Lung (tissue), 11 donors: ENCODE measurements at regions not wholly inside any gene's neighbourhood (a gene's known extent, or its start where the extent isn't known, plus 50 kb on each side); places are given as distances from the start of the nearest gene placed in this dataset.

ENCODE experiments used
- ATAC-seq: fragments of 200-7000 bp; cut with Tn5 transposase; one replicate; pipeline ENCODE4 v1.9.1; 2020; ENCODE audit warnings: moderate number of reproducible peaks; ENCODE audit not compliant: insufficient read depth, low FRiP score
- DNase-seq, 3 donors: peaks; one replicate each; pipeline ENCODE4 v3.0.0-alpha.2; 2013 to 2017
- H3K27ac ChIP-seq, 2 donors: one replicate each; pipeline ENCODE4 v1.5.1; 2013; ENCODE audit warnings: mild to moderate bottlenecking in 2 of 2, moderate library complexity in 2 of 2, control low read depth in 1 of 2, inconsistent platforms in 1 of 2, low read depth in 1 of 2, low read length in 1 of 2
- H3K27me3 ChIP-seq, 3 donors: one replicate each; pipeline ENCODE4 v1.5.1; 2013; ENCODE audit warnings: low read length in 2 of 3; ENCODE audit not compliant: control insufficient read depth in 3 of 3, insufficient read depth in 3 of 3
- H3K36me3 ChIP-seq, 4 donors: one replicate each; pipeline ENCODE4 v1.5.1; 2013; ENCODE audit warnings: low read length in 4 of 4, mild to moderate bottlenecking in 1 of 4, moderate library complexity in 1 of 4; ENCODE audit not compliant: control insufficient read depth in 4 of 4, insufficient read depth in 4 of 4
- H3K4me1 ChIP-seq, 5 donors: one replicate each; pipeline ENCODE4 v1.5.1; 2013; ENCODE audit warnings: low read length in 5 of 5, mild to moderate bottlenecking in 2 of 5, moderate library complexity in 1 of 5; ENCODE audit not compliant: control insufficient read depth in 5 of 5, insufficient read depth in 5 of 5
- H3K4me3 ChIP-seq: one replicate; pipeline ENCODE4 v1.5.1; 2013; ENCODE audit warnings: mild to moderate bottlenecking, control low read depth, moderate library complexity
- H3K9ac ChIP-seq, 2 donors: one replicate each; pipeline ENCODE4 v1.5.1; 2013; ENCODE audit warnings: low read length in 2 of 2, control low read depth in 1 of 2; ENCODE audit not compliant: insufficient read depth in 1 of 2
- H3K9me3 ChIP-seq, 4 donors: one replicate each; pipeline ENCODE4 v1.5.1; 2013; ENCODE audit warnings: low read length in 3 of 4, mild to moderate bottlenecking in 1 of 4, moderate library complexity in 1 of 4; ENCODE audit not compliant: control insufficient read depth in 4 of 4, insufficient read depth in 3 of 4
- CTCF ChIP-seq: IDR thresholded peaks from 2 replicates; pipeline ENCODE4 v1.5.1; 2012; ENCODE audit warnings: mild to moderate bottlenecking; ENCODE audit errors: control extremely low read depth, extremely low read depth
- WGBS, 2 donors: extraction: QIAGEN DNeasy Blood & Tissue Kit; methylation state at CpG; one replicate each; pipeline ENCODE4 v1.1.7; 2013; 5-methylcytosine and 5-hydroxymethylcytosine counted together
- donor health status: control.
- donor health status: control.
- donor health status: Bipolar disorder and iron deficiency.
- donor health status: healthy.
- donor health status: DM: yes; HTN: yes; CAD: no.

- no peak overlapping the region for H3K9ac ChIP-seq
- H3K27ac ChIP-seq = no peak overlapping the region
- no peaks in the 10 kb centered on the region for H3K4me1 ChIP-seq
- no peak for ATAC-seq
- H3K36me3 ChIP-seq = no peaks in the 10 kb centered on the region
- H3K4me3 ChIP-seq = no peak overlapping the region
- TF ChIP-seq CTCF = no peak
- no peaks in the 10 kb centered on the region for H3K27me3 ChIP-seq
- DNase-seq = no peak
- 79 to 93% methylated on average over 2 of the region's 2 CpGs for WGBS, 2 donors
- H3K9me3 ChIP-seq = no peaks in the 10 kb centered on the region
Observed at GRCh38 chr4:32374206-32374605, 1654.0 kb downstream of the PCDH7 start.

- ATAC-seq (no peak), DNase-seq (peak in 1 of 3 donors; percentile 17)
- Histone ChIP-seq H3K4me3 (no peak overlapping the region), H3K27me3 (no peaks in the 10 kb centered on the region), H3K9ac (no peak overlapping the region), H3K9me3 (no peaks in the 10 kb centered on the region), H3K36me3 (no peaks in the 10 kb centered on the region), H3K4me1 (no peaks in the 10 kb centered on the region), H3K27ac (no peak overlapping the region)
- 53 to 54% methylated on average over 3 of the region's 3 CpGs for WGBS, 2 donors
- no peak for TF ChIP-seq CTCF
Observed at GRCh38 chr4:32393806-32394205, 1673.6 kb downstream of the PCDH7 start.

GRCh38 chr4:32394255-32394654, 1674.1 kb downstream of the PCDH7 start:
- Histone ChIP-seq H3K27me3 (no peaks in the 10 kb centered on the region), H3K4me3 (no peak overlapping the region), H3K36me3 (no peaks in the 10 kb centered on the region), H3K9me3 (no peaks in the 10 kb centered on the region), H3K4me1 (no peaks in the 10 kb centered on the region), H3K9ac (no peak overlapping the region), H3K27ac (no peak overlapping the region)
- no peak for ATAC-seq
- DNase-seq = no peak
- WGBS, 2 donors = 89 to 94% methylated on average over 1 of the region's 1 CpG
- TF ChIP-seq CTCF = no peak

- Histone ChIP-seq H3K9me3 (no peaks in the 10 kb centered on the region), H3K4me3 (no peak overlapping the region), H3K36me3 (no peaks in the 10 kb centered on the region), H3K9ac (no peak overlapping the region), H3K27ac (no peak overlapping the region), H3K4me1 (no peaks in the 10 kb centered on the region), H3K27me3 (no peaks in the 10 kb centered on the region)
- WGBS, 2 donors = 72 to 86% methylated on average over 7 of the region's 7 CpGs
- DNase-seq (no peak), ATAC-seq (no peak)
- TF ChIP-seq CTCF = no peak
Observed at GRCh38 chr4:32396507-32397070, 1676.4 kb downstream of the PCDH7 start.
